Activated CD4-positive, alpha-beta memory T cell treated with anti-CD3 and anti-CD28 coated beads, Interleukin-2, amount 10 ng/mL, durations not matched to agents 7 days and 5 days (primary cell): ENCODE measurements at regions not wholly inside any gene's neighbourhood (a gene's known extent, or its start where the extent isn't known, plus 50 kb on each side); places are given as distances from the start of the nearest gene placed in this dataset.

Experiments
- CTCF ChIA-PET: fragments of 350-600 bp; sonication (Branson Sonifier 250); formaldehyde crosslinking; loops from one replicate; lab custom pipeline; 2021; ENCODE audit warnings: antibody characterized with exemption, inconsistent platforms; lab: Charles Lee
- POLR2A ChIA-PET: fragments of 350-600 bp; sonication (Branson Sonifier 250); formaldehyde crosslinking; loops from one replicate; lab custom pipeline; 2021; ENCODE audit warnings: antibody characterized with exemption; lab: Charles Lee
- DNase-seq: peaks from one replicate; pipeline ENCODE4 v3.0.0-alpha.2; 2020
- H3K27ac Mint-ChIP-seq: one replicate; pipeline ENCODE4 v1.8.0; 2021; ENCODE audit warnings: mild to moderate bottlenecking, mixed read lengths
- H3K27me3 Mint-ChIP-seq: one replicate; pipeline ENCODE4 v1.8.0; 2021; ENCODE audit warnings: mixed read lengths
- H3K36me3 Mint-ChIP-seq: one replicate; pipeline ENCODE4 v1.8.0; 2021; ENCODE audit warnings: low read depth, mixed read lengths
- H3K4me1 Mint-ChIP-seq: one replicate; pipeline ENCODE4 v1.8.0; 2021; ENCODE audit warnings: mixed read lengths
- H3K4me3 Mint-ChIP-seq: one replicate; pipeline ENCODE4 v1.8.0; 2021; ENCODE audit warnings: mild to moderate bottlenecking, mixed read lengths
- H3K9me3 Mint-ChIP-seq: one replicate; pipeline ENCODE4 v1.8.0; 2021; ENCODE audit warnings: mixed read lengths

GRCh38 chr5:171533153-171533552, 113.7 kb downstream of the FGF18 start:
- Mint-ChIP-seq H3K9me3 (no peaks in the 10 kb centered on the region), H3K4me1 (no peaks in the 10 kb centered on the region), H3K36me3 (no peaks in the 10 kb centered on the region), H3K4me3 (no peak overlapping the region), H3K27ac (no peak overlapping the region), H3K27me3 (peaks cover 19% of the 10 kb centered on the region)
- POLR2A ChIA-PET = no interaction called here
- CTCF ChIA-PET = no interaction called here
- no peak for DNase-seq

DNA sequence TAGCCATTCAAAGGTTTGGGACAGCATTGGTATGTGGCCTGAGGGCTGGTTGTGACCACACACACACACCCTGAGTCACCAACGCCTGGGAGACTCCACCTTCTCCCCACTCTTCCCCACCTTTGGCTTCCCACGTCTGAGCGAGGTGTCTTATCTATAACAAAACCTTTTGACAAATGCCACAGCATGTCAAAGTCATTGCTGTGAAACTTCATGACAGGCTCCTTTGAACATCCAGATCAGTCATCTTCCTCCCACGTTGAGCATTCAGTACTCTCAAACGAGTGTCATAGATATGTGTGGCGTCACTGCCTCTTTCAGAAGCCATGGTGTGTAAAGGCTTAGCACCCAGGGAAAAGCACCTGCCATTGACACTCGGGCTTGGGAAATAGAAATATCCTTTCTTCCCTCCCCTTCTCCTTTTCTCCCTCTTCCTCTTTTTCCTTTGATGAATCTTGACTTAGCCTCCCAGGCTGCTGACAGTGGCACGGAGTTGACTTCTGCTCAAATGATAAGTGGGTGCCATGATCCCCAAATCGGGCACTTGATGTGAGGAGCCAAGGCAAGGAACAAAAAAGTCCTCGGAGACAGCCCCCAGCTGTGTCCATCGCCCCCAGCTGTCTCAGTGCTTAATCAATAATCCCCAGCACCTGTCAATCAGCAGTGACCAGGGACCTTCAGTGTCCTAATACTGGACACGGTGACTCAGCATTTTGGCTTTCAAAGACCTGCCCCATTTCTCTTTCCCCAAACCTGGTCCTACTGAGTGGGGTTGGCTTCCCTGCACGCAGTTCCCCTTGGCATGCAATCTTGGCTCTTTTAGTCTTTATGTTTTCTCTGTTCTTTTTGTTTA, 114.8 kb downstream of the FGF18 start:
- Mint-ChIP-seq H3K9me3 (no peaks in the 10 kb centered on the region), H3K4me1 (no peaks in the 10 kb centered on the region), H3K27ac (no peak overlapping the region), H3K36me3 (no peaks in the 10 kb centered on the region), H3K27me3 (peaks cover 19% of the 10 kb centered on the region), H3K4me3 (no peak overlapping the region)
- DNase-seq = no peak
- CTCF ChIA-PET = no interaction called here
- POLR2A ChIA-PET = no interaction called here

DNA sequence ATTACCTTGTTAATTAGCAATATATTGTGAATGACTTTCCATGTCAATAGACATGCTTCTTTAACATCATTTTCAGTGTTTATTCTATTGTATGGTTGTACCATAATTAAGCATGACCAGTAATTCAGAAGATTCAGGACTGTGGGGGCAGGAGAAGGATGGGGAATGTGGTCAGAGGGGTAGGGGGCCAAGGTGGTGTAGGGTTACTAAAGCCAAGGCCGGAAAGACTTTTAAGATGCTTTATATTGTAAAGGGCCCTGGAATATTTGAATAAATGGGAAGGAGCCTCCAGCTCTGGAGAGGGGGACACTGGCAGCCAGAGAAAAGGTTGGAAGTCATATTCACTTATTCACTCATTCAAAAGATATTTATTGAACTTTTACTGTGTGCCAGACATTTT, 115.7 kb downstream of the FGF18 start:
- Mint-ChIP-seq H3K27ac (no peak overlapping the region), H3K9me3 (no peaks in the 10 kb centered on the region), H3K4me1 (no peaks in the 10 kb centered on the region), H3K36me3 (no peaks in the 10 kb centered on the region), H3K4me3 (no peak overlapping the region), H3K27me3 (peaks cover 19% of the 10 kb centered on the region)
- ChIA-PET POLR2A (no interaction called here), CTCF (no interaction called here)
- no peak for DNase-seq

DNA sequence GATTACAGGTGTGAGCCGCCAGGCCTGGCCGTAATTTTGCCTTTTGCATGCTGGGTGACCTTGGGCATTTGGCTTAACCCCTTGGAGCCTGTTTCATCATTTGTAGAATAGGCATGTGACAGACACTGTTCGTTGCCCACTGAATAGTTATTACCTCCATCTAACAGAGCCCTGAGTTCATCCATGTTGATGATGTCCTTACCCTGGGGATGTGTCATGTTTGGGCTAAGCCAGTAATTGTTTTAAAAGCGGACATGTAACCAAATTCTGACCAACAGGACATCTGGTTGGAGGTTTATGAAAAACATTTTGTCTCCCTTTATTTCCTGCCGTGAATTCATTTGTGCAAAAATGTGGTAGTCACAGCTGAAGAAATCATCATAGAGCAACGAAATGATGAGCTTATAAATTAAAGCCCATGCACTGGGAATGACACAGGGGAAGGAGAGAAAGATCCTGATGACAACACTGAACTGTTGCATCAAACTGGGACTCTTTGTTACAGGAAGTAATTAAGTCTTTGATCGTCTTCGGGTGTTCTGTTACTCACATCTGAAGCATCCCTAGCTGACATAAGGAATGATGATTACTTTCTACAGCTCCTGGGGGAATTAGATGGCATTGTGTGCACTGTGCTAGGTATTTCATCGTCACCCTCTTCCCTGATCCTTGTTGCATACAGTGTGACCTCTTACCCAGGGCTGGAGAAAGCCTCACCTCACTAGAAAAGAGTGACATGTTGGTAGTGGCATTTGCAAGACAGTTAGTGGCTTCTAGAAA, 117.8 kb downstream of the FGF18 start:
- H3K9me3 Mint-ChIP-seq = no peaks in the 10 kb centered on the region
- H3K27ac Mint-ChIP-seq = no peak overlapping the region
- CTCF ChIA-PET = no interaction called here
- POLR2A ChIA-PET = interaction anchor here (0.6 kb wide), 1 partner anchor 92 kb away, joined by 3 read pairs; no protein-coding TSS in a partner anchor
- no peak overlapping the region for H3K4me3 Mint-ChIP-seq
- H3K36me3 Mint-ChIP-seq = no peaks in the 10 kb centered on the region
- H3K4me1 Mint-ChIP-seq = no peaks in the 10 kb centered on the region
- H3K27me3 Mint-ChIP-seq = peaks cover 13% of the 10 kb centered on the region
- DNase-seq = no peak

DNA sequence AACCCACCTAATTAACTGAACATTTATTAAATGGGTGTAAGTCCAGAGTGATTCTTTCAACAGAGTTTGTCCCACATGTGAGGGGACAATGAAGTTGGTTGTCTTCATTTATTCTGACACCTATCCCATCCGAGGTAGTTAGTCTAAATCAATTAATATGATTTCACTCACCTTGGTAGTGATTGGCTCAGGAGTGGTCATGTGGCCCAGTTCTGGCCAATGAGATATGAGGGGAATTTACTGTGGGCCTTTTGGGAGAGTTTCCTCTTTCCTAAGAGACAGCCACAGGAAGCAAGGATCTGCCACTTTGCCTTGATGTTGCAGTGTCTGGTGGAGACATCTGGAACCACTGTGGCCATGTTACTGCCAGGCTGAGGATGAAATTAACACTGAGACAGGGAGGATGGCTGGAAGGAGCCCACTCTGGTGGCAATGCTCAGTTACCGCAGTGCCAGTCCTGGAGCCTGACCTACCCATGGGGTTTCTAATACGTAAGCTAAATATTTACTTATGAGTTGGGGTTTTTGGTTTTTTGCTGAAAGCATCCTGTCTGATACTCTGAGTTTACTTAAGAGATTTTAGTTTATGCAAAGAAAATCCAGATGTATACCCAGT, 118.6 kb downstream of the FGF18 start:
- DNase-seq = no peak
- H3K36me3 Mint-ChIP-seq = no peaks in the 10 kb centered on the region
- H3K27me3 Mint-ChIP-seq = peaks cover 9% of the 10 kb centered on the region
- no peaks in the 10 kb centered on the region for H3K9me3 Mint-ChIP-seq
- CTCF ChIA-PET = no interaction called here
- no peak overlapping the region for H3K27ac Mint-ChIP-seq
- H3K4me3 Mint-ChIP-seq = no peak overlapping the region
- no peaks in the 10 kb centered on the region for H3K4me1 Mint-ChIP-seq
- POLR2A ChIA-PET = no interaction called here

DNA sequence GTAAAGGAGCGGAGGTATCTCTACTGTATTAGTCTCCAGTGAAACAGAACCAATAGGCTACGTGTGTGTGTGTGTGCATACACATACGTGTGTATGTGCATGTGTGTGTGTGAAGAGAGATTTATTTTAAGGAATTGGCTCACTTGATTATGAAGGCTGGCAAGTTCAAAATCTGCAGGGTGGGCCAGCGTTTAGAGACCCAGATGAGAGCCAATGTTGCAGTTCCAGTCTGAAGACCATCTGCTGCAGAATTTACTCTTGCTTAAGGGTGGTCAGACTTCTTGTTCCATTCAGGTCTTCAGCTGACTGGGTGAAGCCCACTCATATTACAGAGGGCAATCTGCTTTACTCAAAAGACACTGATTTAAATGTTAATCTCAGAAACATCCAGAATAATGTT, 119.2 kb downstream of the FGF18 start:
- H3K36me3 Mint-ChIP-seq = no peaks in the 10 kb centered on the region
- H3K27ac Mint-ChIP-seq = no peak overlapping the region
- ChIA-PET CTCF (no interaction called here), POLR2A (no interaction called here)
- H3K4me3 Mint-ChIP-seq = no peak overlapping the region
- H3K27me3 Mint-ChIP-seq = peaks cover 7% of the 10 kb centered on the region
- H3K4me1 Mint-ChIP-seq = no peaks in the 10 kb centered on the region
- no peak for DNase-seq
- H3K9me3 Mint-ChIP-seq = no peaks in the 10 kb centered on the region

- Mint-ChIP-seq H3K27me3 (peaks cover 5% of the 10 kb centered on the region), H3K9me3 (no peaks in the 10 kb centered on the region), H3K27ac (no peak overlapping the region), H3K4me3 (no peak overlapping the region), H3K4me1 (no peaks in the 10 kb centered on the region), H3K36me3 (no peaks in the 10 kb centered on the region)
- DNase-seq = no peak
- POLR2A ChIA-PET = no interaction called here
- CTCF ChIA-PET = no interaction called here
Observed at GRCh38 chr5:171540865-171541264, 121.4 kb downstream of the FGF18 start.

GRCh38 chr5:171541341-171541776, 121.9 kb downstream of the FGF18 start:
- peaks cover 4% of the 10 kb centered on the region for H3K27me3 Mint-ChIP-seq
- no peaks in the 10 kb centered on the region for H3K36me3 Mint-ChIP-seq
- no peaks in the 10 kb centered on the region for H3K9me3 Mint-ChIP-seq
- H3K4me1 Mint-ChIP-seq = no peaks in the 10 kb centered on the region
- DNase-seq = no peak
- no peak overlapping the region for H3K4me3 Mint-ChIP-seq
- POLR2A ChIA-PET = no interaction called here
- CTCF ChIA-PET = no interaction called here
- H3K27ac Mint-ChIP-seq = no peak overlapping the region

- Mint-ChIP-seq H3K36me3 (no peaks in the 10 kb centered on the region), H3K9me3 (no peaks in the 10 kb centered on the region), H3K4me3 (no peak overlapping the region), H3K4me1 (no peaks in the 10 kb centered on the region), H3K27me3 (no peaks in the 10 kb centered on the region), H3K27ac (no peak overlapping the region)
- ChIA-PET POLR2A (no interaction called here), CTCF (no interaction called here)
- no peak for DNase-seq
Observed at GRCh38 chr5:171542525-171543140, 123.2 kb downstream of the FGF18 start.

- H3K36me3 Mint-ChIP-seq = no peaks in the 10 kb centered on the region
- no peaks in the 10 kb centered on the region for H3K4me1 Mint-ChIP-seq
- CTCF ChIA-PET = no interaction called here
- H3K9me3 Mint-ChIP-seq = no peaks in the 10 kb centered on the region
- POLR2A ChIA-PET = no interaction called here
- H3K27me3 Mint-ChIP-seq = no peaks in the 10 kb centered on the region
- H3K27ac Mint-ChIP-seq = no peak overlapping the region
- H3K4me3 Mint-ChIP-seq = no peak overlapping the region
- DNase-seq = no peak
Observed at GRCh38 chr5:171543148-171543815, 123.8 kb downstream of the FGF18 start.

DNA sequence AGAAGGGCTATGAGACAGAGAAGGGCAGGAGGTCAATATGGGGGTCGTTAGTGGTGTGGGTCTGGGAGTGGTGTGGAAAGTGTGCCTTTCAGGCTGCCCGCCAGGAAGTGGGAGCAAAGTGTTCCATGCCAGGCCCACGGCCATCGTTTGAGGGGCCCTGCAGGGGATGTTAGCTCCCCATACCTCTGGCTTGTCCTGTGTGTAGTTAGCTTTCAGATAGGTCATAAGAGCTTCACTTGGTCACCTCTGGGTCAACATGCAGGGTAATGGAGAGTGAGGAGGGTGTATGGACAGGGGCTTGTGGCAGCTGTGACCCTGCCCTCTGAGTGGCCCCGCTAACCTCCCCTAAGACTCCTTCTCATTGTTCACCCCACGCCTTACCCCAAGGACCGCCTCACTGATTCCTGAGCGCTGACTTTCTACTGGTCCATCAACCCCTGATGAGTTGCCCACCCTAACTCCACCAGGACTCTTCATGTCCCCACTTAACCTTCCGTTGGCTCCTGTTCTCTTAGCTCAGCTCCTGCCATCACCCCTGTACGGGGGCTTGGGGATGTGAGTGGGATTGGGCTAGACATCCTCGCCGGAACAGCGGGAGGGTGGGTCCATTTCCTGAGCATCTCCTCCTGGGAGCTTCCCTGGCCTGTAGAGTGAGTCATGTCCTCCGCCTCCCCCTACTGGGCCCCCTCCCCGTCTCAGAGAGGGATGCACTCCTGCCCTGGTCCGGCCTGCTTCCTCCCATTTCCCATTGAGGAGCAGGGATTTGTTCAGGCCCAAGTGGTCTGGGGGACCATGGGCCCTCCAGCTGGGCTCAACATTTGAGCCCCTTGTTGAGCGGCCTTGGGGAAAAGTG, 125.7 kb downstream of the FGF18 start:
- POLR2A ChIA-PET = no interaction called here
- no peak overlapping the region for H3K4me3 Mint-ChIP-seq
- no peaks in the 10 kb centered on the region for H3K36me3 Mint-ChIP-seq
- no peaks in the 10 kb centered on the region for H3K9me3 Mint-ChIP-seq
- CTCF ChIA-PET = no interaction called here
- H3K27ac Mint-ChIP-seq = no peak overlapping the region
- H3K4me1 Mint-ChIP-seq = no peaks in the 10 kb centered on the region
- no peaks in the 10 kb centered on the region for H3K27me3 Mint-ChIP-seq
- no peak for DNase-seq

GRCh38 chr5:171549274-171549673, 129.8 kb downstream of the FGF18 start:
- no peak overlapping the region for H3K27ac Mint-ChIP-seq
- DNase-seq = no peak
- no peaks in the 10 kb centered on the region for H3K27me3 Mint-ChIP-seq
- peaks cover 5% of the 10 kb centered on the region for H3K9me3 Mint-ChIP-seq
- CTCF ChIA-PET = no interaction called here
- no peaks in the 10 kb centered on the region for H3K4me1 Mint-ChIP-seq
- no peak overlapping the region for H3K4me3 Mint-ChIP-seq
- POLR2A ChIA-PET = no interaction called here
- no peaks in the 10 kb centered on the region for H3K36me3 Mint-ChIP-seq
